ENCODE measurements at regions not wholly inside any gene's neighbourhood (a gene's known extent, or its start where the extent isn't known, plus 50 kb on each side); places are given as distances from the start of the nearest gene placed in this dataset.
A peak's percentile ranks its signal among the peaks of the same experiment; 100 is the strongest.

- ATAC-seq (no peak), DNase-seq (ENCODE audit: low spot score in 2 of 2) (no peak)
- no peaks in the 10 kb centered on the region for H3K36me3 Mint-ChIP-seq
- H3K27ac Mint-ChIP-seq: no peak overlapping the region
- H3K9me3 Mint-ChIP-seq: no peaks in the 10 kb centered on the region
Measured at GRCh38 chr14:95404583-95404982, 84.9 kb upstream of the CLMN start.

GRCh38 chr14:95402578-95402977 is 82.9 kb upstream of the CLMN start:
- Mint-ChIP-seq H3K9me3 (no peaks in the 10 kb centered on the region), H3K27ac (no peak overlapping the region), H3K36me3 (no peaks in the 10 kb centered on the region)
- ATAC-seq: no peak
- no peak for DNase-seq (ENCODE audit: low spot score in 2 of 2)

- ATAC-seq (no peak), DNase-seq (ENCODE audit: low spot score in 2 of 2) (no peak)
- Mint-ChIP-seq H3K9me3 (no peaks in the 10 kb centered on the region), H3K27ac (no peak overlapping the region), H3K36me3 (no peaks in the 10 kb centered on the region)
Measured at GRCh38 chr14:95402176-95402575, 82.5 kb upstream of the CLMN start.

DNA sequence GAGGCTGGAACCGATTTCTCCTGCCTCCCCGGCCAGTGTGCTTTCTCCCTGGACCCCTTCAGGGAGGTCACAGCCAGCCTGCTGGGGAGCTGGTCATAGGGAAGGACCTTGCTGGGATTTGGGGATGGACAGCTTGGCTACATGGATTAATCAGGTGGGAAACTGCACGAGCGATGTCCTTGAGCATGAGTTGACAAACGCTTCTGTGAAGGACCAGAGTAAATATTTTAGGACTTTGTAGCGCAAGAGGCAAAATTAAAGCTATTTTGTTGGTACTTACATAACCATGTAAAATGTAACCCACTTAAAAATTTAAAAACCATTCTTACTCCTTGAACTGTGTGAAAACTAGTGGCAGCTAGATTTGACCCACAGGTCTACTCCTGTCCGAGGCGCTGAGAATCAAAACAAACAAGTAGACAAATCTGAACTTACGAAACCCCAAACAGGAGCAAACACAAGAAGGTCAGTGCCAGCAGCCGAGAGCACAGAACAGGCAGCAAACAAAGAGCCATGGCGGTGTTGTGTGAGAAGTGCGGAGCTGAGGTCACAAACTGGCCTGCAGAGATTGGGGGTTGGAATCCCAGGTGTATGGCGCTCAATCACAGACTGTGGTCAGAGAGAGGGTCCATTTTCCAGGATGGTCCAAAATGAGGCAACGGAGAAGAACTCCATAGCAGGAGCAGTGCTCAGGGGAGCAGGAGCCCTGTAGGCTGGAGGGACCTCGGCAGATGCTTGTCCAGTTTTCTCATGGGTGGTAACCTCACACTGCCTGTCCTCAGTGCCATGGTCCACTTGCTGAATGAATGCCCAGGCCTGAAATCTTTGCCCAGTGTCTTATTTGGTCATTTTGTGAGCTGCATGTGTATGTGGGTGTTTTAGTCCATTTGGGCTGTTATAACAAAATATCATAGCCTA is 79.2 kb upstream of the CLMN start:
- DNase-seq (ENCODE audit: low spot score in 2 of 2) (no peak), ATAC-seq (no peak)
- Mint-ChIP-seq H3K9me3 (peaks cover 6% of the 10 kb centered on the region in 2 donors), H3K36me3 (no peaks in the 10 kb centered on the region), H3K27ac (no peak overlapping the region)

DNA sequence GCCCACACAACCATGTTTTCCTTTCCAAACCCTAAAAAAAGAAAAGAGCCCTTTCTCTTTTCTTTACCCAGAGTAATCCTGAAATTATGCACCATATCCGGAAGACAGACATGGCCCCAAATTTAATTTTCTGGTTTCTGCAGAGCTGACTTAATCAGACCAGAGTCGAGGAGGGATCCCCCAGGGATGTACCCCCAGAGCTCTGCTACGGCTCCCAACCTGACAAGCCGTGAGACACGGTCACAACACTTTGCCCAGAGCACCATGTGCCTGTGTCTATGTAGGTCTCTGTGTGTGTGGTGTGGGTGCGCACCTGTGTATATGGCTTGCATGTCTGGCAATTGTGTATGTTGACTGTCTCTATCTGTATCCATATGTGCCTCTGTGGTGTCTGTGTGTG is 77.6 kb upstream of the CLMN start:
- Mint-ChIP-seq H3K9me3 (peaks cover 6% of the 10 kb centered on the region in 2 donors), H3K27ac (no peak overlapping the region), H3K36me3 (no peaks in the 10 kb centered on the region)
- no peak for DNase-seq (ENCODE audit: low spot score in 2 of 2)
- ATAC-seq: no peak

GRCh38 chr14:95396221-95396620 is 76.5 kb upstream of the CLMN start:
- Mint-ChIP-seq H3K36me3 (no peaks in the 10 kb centered on the region), H3K9me3 (peaks cover 6% of the 10 kb centered on the region in 2 donors), H3K27ac (no peak overlapping the region)
- ATAC-seq (no peak), DNase-seq (ENCODE audit: low spot score in 2 of 2) (no peak)

GRCh38 chr14:95395098-95395737 is 75.5 kb upstream of the CLMN start:
- H3K36me3 Mint-ChIP-seq: no peaks in the 10 kb centered on the region
- H3K27ac Mint-ChIP-seq: no peak overlapping the region
- ATAC-seq (peak in 1 of 2 donors; percentile 87), DNase-seq (ENCODE audit: low spot score in 2 of 2) (no peak)
- H3K9me3 Mint-ChIP-seq: peaks cover 12% of the 10 kb centered on the region in 2 donors

GRCh38 chr14:95394297-95395097 is 74.8 kb upstream of the CLMN start:
- ATAC-seq (no peak), DNase-seq (ENCODE audit: low spot score in 2 of 2) (no peak)
- H3K9me3 Mint-ChIP-seq: peaks cover 12 to 14% of the 10 kb centered on the region in 2 donors
- peak overlapping the region in 1 of 2 donors; percentile 35 for H3K27ac Mint-ChIP-seq
- no peaks in the 10 kb centered on the region for H3K36me3 Mint-ChIP-seq

DNA sequence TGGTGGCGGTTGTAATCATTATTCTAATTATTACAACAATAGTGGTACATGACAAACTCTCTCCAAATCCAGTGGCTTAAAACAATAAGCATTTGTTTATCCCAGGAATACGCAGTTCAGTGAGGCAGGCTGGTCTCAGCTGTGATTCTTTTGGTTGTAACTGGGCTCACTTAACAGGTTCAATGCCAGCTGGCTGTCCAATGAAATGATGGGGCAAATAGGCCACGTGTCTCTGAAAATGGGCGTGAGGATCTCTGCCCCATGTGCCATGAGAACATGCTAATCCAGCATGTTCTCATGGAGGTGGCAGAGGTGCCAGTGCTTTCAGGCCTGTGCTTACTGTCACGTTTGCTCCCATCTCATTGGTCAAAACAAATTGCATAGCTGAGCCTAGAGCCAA is 73.1 kb upstream of the CLMN start:
- DNase-seq (ENCODE audit: low spot score in 2 of 2) (no peak), ATAC-seq (no peak)
- peaks cover 12 to 14% of the 10 kb centered on the region in 2 donors for H3K9me3 Mint-ChIP-seq
- no peak overlapping the region for H3K27ac Mint-ChIP-seq
- no peaks in the 10 kb centered on the region for H3K36me3 Mint-ChIP-seq

GRCh38 chr14:95391331-95391730 is 71.6 kb upstream of the CLMN start:
- Mint-ChIP-seq H3K27ac (no peak overlapping the region), H3K9me3 (peaks cover 12 to 14% of the 10 kb centered on the region in 2 donors), H3K36me3 (no peaks in the 10 kb centered on the region)
- ATAC-seq (no peak), DNase-seq (ENCODE audit: low spot score in 2 of 2) (no peak)

- peaks cover 12 to 14% of the 10 kb centered on the region in 2 donors for H3K9me3 Mint-ChIP-seq
- ATAC-seq: no peak
Measured at GRCh38 chr14:95389471-95390011, 69.8 kb upstream of the CLMN start.

DNA sequence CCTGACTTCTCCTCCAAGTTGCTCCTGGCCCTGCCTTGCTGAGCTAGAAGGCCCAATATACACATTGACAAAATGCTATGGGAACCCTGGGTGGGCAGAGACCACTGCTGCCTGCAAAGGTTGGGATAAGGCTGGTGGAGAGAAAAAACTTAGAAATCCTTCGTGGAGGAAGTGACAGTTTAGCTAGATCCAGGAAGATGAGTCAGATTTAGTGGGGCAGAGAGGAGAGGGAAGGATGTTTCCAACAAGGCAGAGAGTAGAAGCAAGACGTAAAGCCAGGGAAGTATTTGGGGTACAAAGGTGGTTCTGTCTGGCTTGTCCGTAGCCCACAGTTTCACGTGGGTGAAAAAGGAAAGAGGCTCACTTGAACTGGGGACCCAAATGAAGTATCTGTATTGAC is 69.0 kb upstream of the CLMN start:
- H3K9me3 Mint-ChIP-seq: peaks cover 6 to 8% of the 10 kb centered on the region in 2 donors
- ATAC-seq: no peak

More at GRCh38 chr14:95389471-95390011, 69.8 kb upstream of the CLMN start:
- no peak for DNase-seq (ENCODE audit: low spot score in 2 of 2)
- Mint-ChIP-seq H3K27ac (no peak overlapping the region), H3K36me3 (no peaks in the 10 kb centered on the region)

GRCh38 chr14:95387826-95388445 is 68.2 kb upstream of the CLMN start:
- ATAC-seq (no peak), DNase-seq (ENCODE audit: low spot score in 2 of 2) (no peak)
- Mint-ChIP-seq H3K36me3 (no peaks in the 10 kb centered on the region), H3K27ac (no peak overlapping the region), H3K9me3 (peaks cover 6 to 8% of the 10 kb centered on the region in 2 donors)

More for the DNA sequence above, 69.0 kb upstream of the CLMN start:
- Mint-ChIP-seq H3K27ac (no peak overlapping the region), H3K36me3 (no peaks in the 10 kb centered on the region)
- no peak for DNase-seq (ENCODE audit: low spot score in 2 of 2)

DNA sequence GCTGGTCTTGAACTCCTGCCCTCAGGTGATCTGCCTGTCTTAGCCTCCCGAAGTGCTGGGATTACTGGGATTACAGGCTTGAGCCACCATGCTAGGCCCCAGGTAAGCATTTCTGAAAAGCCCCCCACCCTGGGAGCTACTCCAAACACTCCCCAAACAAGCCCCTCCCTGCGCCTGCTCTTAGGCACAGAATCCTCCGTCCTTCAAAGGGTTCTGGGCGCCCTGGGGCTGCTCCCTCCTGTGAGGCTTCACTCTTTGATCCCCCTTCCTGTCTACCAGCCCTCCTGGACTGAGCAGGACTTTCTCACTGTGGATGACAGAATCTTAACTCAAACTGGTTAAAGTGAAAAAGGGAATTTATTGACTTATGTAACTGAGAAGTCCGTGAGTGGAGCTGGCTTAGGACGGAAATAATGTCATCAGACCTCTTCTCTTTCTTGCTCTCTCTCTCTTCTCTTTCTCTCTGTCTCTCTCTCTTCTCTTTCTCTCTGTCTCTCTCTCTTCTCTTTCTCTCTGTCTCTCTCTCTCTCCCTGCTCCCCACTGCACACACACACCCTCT is 66.9 kb upstream of the CLMN start:
- peaks cover 6 to 8% of the 10 kb centered on the region in 2 donors for H3K9me3 Mint-ChIP-seq
- H3K27ac Mint-ChIP-seq: no peak overlapping the region
- no peak for ATAC-seq
- DNase-seq (ENCODE audit: low spot score in 2 of 2): no peak
- H3K36me3 Mint-ChIP-seq: no peaks in the 10 kb centered on the region

DNA sequence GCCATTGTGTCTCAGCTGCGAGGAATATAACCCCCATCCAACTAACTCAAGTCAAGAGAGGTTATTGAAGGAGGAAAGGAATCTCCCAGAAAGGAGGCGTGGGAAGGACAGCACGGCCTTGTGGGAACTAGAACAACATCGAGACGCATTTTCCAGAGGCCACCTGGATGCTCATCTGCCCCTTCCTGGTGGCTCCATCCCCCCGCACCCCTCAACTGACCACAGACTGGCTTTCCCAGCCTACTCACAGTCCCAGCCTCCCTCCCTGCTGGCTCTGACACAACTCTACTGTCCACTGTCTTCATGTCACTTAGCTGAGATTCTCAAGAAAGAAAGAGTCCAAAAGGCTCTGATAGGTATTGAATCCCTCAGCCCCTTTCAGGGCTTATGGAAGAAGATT is 66.0 kb upstream of the CLMN start:
- Mint-ChIP-seq H3K9me3 (peaks cover 4 to 11% of the 10 kb centered on the region in 2 donors), H3K36me3 (no peaks in the 10 kb centered on the region), H3K27ac (peak overlapping the region in 1 of 2 donors; percentile 45)
- DNase-seq (ENCODE audit: low spot score in 2 of 2) (no peak), ATAC-seq (no peak)

DNA sequence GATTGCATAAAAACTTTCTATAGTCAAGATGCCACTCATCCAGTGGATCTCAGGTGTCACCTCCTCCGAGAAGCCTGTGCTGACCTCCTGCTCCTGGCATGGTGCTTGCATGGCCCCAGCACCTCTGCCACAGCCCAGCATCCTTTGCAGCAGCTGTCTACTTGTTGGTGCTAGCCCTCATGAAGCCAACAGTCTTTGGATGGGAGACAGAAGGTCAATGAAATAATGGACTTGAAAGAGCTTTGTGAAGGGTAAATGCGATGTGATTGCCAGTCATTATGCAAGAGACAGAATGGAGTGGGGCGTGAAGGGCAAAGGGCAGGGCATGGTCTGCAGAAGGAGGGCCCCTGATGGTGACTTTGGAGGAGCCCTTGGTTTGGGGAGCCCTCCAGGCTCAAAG is 63.0 kb upstream of the CLMN start:
- no peak overlapping the region for H3K27ac Mint-ChIP-seq

More for the DNA sequence above, 63.0 kb upstream of the CLMN start:
- Mint-ChIP-seq H3K36me3 (peaks cover 0 to 5% of the 10 kb centered on the region in 2 donors), H3K9me3 (peaks cover 9 to 23% of the 10 kb centered on the region in 2 donors)
- no peak for DNase-seq (ENCODE audit: low spot score in 2 of 2)
- no peak for ATAC-seq
